Fibroblast of peridontal ligament (primary cell): ENCODE measurements at regions not wholly inside any gene's neighbourhood (a gene's known extent, or its start where the extent isn't known, plus 50 kb on each side); places are given as distances from the start of the nearest gene placed in this dataset.
"Not testable (repeated sequence)": the region's sequence is repeated elsewhere in the genome, so short reads cannot be mapped to it uniquely, and the experiment has no call there.

Experiments used
- DNase-seq: peaks from one replicate; pipeline ENCODE4 v3.0.0-alpha.2; 2010; ENCODE audit errors: extremely low read depth

DNA sequence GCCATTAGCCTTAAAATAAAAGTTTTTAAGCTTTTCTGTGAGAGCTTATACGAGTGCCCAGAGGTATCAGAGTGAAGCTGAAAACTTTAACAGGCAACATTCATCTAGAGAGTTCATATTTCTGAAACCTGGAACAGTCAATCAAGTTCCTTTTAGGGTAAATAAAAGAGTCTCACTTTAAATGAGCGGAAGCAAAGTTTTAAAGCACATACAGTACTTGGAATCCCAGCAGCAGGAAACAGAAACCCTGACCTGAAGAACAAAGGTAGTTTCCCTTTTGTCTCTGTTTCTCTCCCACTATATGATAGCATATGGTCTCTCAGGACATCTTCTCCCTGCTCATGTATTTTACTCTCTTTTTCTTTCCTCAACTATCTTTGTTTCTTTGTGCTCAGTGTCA, 153.0 kb downstream of the ASB9 start:
- no peak for DNase-seq

DNA sequence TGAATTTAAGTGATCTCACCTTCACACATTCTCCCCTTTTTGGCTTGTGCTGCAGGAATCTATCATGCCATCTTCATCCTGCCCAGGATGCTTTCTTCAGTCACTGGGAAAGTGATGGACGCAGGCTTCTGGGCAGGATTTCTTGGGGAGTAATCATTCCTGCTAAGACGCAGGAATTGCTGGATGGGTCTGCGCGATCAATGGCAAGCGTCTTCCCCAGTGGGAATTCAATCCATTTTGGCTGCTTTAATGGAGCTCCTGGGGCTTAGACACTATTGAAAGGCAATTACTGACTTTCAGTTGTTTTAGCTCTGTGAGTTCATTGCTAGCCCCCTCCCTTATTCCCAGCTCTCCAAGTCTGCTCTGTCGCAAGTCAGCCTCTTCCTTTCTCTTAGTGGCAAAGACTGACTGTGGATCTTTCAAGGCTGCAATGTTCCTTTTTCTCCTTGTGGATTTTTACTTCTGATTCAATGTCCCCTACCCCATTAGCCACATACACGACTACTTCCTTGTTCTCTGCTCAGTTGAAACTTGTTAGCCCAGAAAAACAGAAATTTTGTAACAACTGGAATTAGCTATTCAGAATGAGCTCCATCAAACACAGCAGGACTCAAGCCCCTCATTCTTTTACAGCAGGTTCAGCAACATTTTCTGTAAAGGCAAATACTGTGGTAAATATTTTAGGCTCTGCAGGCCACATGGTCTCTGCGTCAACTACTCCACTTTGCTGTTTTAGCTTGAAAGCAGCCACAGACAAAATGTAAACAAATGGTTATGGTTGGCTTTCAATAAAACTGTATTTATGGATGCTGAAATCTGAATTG, 154.9 kb downstream of the ASB9 start:
- DNase-seq: no peak

DNA sequence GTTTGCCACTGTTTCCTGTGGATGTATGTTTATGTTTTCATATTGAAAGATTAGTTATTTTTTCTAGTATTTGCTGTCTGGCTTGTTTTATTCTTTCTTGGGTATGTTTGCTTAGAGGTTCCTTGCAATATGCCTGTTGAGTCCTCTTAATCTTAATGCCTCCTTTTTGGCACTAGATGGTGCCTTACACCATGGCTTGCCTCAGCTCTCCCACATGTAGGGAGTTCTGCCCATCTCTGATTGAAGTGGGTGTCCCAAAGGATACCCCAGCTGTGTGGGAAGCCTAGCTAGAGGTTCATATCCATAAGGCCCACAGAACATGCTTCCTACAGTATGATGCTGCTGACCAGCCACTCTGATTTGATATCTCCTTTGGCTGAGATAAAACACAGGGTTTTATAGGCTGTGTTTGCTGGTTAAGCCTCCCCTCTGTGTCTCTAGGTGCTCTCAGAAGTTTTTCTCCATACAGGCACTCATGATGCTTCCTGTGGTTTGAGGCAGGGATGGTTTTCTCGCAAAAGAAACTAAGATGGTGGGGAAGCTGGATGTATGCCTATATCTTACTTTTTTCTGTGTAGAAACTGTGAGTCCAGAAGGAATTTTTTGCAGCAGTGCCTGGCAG, 162.4 kb downstream of the ASB9 start:
- no peak for DNase-seq

DNA sequence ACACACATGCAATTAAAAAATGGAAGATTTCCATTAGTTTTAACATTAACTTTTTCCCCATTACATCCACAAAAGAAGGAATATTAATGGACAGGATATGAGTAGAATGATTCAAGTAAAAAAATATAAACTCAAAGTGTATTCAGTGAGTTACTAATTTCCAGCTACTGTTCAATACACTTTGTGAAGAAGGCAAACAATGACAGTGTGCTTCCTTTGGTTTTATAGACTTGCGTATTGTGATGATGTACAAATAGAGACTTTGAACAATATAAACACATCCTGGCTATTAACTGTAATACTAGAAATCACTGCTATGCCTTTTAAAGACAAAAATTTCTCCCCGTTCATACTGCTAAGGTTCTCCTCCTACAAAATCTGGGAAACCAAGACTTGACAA, 171.4 kb downstream of the ASB9 start:
- no peak for DNase-seq

DNA sequence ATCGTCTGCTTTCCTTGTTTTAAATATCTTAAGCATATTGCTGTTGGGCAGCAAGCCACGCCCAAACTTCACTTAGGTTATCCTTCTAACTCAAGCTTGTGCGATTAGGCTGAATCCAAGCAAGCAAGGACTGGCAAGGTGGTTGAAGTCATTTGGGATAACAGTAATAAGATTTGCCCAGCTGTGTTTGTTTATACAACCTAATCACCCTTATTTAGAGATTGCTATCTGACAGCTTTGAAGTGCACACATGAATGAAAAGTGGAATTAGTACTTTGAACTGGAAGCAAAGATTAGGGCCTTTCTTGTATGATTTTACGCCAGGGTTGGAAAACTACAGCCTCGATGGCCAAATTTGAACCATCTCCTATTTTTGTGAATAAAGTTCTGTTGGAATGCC, 182.1 kb downstream of the ASB9 start:
- DNase-seq: no peak

DNA sequence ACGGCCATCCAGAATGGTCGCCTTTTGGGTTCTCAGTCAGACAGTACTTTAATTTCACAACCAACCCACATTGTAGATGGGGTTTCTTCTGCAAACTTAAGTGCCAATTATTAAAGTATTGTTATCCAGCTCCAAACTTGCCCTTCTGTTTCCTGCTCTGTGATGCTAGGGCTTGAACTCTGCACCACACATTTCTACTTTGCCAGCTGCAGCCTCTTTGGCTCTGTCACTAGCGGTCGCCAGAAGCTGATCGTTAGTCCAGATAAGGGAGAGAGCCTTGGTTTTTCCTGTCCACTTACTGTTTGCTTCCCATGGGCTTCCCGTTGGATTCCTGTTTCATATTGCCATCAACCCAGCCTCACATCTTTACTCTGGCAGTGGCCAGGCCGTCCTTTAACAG, 196.6 kb downstream of the ASB9 start:
- DNase-seq: no peak

DNA sequence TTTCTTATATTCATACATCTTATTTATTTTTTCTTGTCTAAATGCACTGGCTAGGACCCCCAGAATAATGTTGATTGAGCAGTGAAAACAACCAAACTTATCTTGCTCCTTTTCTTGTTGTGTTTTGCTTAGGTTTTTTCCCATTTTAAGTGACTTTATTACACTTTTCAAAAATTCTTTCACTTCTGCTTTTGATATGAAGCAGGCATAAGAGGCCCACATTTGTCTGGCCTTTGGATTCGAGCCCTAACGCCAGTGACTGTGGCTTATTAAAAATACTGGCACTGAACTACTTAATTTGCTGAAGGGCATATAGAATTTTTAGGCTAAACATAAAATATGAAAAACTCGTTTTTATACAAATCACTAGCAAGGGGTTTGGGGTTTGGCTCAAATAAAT, 197.0 kb downstream of the ASB9 start:
- no peak for DNase-seq

DNA sequence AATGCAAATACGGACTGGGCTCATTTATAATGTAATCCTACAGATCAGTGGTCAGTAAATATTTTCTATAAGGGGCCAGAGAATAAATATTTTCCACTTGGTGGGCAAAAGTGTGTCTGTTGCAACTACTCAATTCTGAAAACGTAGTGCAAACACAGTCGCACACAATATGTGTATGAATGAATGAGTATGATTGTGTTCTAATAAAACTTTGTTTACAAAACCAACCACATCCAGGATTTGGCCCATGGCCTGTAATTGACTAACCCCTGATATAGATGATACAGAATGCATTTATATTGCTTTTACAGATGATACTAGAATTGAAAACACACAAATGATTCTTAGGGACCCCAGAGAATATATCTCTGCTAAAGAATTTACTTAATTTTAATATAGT, 197.6 kb downstream of the ASB9 start:
- no peak for DNase-seq

DNA sequence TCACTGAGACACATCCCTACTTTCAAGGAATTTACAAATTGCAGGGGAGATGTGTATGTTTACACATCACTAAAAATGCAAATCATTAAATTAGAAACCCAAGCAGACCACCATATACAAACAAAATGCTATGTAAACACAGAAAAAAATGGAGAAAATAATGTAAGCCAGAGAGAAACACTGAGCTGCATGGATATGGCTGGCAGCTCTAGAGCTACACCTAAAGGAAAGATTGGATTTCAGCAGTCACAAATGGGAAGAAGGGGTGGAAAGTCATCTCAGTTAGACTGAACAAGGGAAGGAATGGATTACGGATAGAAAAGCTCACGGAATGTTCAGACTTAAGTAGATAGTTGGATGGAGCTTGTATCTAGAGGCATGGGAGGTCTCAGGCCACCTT, 186.3 kb downstream of the MOSPD2 start:
- no peak for DNase-seq

DNA sequence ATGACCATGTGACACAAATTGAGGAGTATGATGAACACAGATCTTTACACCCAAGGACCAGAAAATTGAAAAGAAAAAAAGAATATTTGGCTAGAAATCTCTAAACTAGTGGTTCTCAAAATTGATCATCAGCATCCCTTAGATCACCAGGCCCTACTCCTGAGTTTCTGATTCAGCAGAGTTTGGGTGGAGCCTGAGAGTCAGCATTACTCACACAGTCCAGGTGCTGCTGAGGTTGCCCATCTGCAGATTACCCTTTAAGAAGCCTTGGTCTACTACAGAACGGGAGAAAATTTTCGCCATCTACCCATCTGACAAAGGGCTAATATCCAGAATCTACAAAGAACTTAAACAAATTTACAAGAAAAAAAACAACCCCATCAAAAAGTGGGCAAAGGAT, 182.8 kb downstream of the MOSPD2 start:
- no peak for DNase-seq

DNA sequence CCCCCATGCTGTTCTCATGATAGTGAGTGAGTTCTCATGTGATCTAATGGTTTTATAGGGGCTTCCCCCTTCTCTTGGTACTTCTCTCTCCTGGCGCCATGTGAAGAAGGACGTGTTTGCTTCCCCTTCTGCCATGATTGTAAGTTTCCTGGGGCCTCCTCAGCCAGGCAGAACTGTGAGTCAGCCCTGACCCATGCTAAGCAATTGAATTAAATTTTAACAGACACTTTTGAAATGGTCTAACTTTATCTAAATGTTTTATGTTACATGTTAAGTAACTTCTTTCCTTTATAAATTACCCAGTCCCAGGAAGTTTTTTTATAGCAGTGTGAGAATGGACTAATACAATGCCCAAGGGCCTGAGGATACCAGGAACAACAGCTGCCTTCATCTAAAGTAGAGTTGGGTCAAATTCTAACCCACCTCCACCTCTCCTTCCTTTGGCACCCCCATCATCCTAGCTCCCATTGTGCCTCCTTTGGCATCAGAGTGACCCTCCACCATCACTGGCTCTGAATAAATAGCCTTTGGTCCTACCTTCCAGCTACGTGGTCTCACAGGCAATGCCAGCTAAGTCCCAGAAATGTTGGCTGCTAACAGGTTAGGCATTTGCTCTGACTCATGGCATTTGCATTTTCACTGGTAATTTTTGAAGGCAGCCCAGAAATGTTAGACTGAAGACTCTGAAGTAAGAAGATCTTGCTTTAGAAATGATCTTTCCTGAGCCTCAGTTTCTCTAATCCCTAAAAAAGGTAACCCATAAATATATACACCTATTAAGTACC, 182.1 kb downstream of the MOSPD2 start:
- no peak for DNase-seq

DNA sequence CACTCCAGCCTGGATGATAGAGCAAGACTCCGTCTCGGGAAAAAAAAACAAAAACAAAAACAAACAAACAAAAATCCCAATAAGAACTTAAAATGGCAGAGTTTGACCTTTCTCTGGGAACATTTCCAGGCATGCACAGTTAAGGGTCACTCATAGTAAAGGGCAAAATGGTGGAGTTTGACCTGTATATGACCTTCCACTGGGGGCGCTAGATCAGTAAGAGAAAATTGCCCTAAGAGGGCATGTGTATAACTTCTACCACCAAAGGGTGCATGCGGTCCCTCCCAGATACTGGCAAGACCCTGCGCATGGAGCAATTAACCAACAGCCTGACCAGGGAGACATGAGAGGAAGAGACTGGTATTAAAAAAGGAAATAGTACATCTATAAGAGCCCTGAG, 177.2 kb downstream of the MOSPD2 start:
- no peak for DNase-seq

DNA sequence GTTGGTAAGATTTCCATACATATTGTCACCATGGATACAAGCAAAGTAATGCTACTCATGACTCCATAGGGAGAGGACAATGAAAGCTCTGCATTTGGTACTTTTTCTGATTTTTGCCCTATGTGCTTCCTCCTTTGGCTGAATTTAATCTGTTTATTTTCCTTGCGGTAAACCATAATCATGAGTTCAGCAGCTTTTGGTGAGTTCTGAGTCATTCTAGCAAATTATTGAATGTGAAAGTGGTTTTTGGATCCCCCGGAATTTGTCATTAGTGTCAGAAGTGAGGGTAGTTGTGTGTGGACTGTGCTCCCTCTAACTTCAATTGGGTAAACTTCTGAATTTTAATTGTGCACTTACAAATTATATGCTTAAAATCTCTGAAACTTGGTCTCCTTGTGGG, 170.3 kb downstream of the MOSPD2 start:
- DNase-seq: no peak

DNA sequence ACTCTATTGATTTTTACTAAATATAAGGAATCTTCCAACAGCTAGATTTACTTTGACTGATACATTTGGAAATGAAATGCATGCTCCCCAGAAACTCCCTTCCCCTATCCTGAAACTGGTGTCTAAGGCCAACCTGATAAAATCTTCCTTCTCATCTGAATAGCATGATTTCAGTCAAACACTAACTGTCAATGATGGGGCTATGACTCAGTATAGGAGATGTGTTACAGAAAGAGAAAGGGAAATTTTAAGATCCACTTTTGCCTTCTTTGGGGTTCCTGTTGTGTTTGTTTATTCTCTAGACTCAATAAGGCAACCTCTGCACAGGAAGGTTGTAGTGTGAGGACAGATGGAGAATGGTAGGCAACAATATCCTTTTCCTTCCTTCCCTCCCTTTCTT, 160.7 kb downstream of the MOSPD2 start:
- no peak for DNase-seq

DNA sequence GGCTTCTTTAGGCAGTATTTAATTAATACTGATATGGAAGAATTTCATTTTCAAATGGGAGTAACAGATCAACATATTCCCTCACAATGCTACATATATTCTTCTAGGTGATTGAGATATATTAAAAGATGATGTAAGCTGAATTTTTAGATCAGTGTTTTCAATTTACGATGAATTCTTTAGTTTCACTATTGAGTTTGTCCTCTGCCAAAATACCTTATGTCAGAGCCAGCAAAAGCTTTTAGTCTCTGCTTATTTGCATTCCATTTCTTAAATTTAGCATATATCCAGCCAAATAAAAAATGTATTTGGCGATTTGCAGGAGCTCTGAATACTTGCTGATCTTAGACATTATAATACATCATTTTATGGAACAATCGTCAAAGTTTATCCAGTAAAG, 144.3 kb downstream of the MOSPD2 start:
- no peak for DNase-seq

DNA sequence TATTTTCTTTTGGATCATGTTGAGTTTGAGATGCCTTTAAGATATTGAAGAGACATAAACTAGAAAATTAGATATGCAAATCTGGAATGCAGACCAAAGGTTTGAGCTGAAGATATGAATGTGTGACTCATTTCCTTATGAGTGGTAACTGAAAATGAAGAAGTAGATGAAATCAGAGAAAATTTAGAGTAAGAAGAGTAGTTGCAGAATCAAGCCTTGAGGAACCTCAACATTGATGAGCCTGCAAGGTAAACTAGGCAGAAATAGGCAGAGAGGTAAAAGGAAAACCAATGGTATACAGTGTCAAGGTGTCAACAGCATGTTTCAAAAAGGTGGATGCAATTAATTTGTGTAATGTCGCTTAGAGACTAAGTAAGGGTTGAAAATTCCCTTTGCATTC, 142.8 kb downstream of the MOSPD2 start:
- DNase-seq: no peak

DNA sequence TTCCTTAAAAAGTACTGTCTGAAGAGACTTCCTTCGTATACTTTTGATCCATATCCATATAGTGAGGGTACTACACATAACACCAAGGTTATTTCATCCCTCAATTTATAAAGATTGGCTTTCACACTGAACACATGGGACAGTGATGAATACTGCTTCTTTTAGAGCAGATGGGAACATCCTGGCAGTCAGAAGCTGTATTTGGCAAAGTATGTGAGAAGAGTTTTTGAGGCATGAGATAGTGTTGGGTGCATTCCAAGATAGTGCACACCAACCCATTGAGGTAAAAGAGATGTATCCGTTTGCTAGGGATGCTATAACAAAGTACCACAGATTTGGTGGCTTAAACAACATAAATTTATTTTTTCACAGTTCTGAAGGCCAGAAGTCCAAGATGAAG, 141.1 kb downstream of the MOSPD2 start:
- no peak for DNase-seq

DNA sequence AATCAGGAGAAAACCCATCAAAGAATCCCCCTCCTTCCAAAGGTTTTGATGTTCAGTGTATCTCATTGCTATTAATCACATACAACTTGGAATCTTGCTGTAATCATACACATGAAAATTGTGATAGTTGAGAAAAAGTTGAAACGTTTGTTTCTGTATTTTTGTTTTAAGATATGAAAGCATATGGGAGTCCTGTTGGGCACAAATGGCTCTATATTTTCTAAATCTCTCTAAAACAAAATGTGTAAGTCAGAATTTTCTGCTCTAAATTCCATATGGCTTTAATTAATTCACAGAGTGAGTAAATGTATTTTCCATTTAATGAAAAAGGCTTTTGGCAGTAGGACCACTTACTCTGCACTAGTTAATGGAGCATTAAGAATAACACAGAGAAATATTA, 140.2 kb downstream of the MOSPD2 start:
- DNase-seq: no peak

DNA sequence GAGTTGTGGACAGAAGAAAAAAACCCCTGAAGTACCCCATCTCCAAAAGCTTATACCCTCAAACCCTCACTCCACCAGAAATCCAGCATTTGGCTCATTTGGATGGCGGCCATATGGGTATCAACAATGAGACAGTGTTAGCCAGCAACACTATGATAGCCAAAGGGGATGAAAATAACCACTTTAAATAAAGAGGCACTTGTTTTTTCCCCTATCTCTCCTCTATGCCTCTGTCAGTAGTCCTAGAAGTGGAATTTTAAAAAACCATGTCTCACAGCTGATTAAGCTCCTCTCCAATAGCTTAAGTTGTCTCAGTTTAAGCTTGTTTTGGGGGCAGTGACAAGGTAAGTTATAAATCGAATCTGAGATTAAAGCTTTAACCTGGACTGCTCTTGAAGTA, 124.0 kb downstream of the MOSPD2 start:
- DNase-seq: no peak

DNA sequence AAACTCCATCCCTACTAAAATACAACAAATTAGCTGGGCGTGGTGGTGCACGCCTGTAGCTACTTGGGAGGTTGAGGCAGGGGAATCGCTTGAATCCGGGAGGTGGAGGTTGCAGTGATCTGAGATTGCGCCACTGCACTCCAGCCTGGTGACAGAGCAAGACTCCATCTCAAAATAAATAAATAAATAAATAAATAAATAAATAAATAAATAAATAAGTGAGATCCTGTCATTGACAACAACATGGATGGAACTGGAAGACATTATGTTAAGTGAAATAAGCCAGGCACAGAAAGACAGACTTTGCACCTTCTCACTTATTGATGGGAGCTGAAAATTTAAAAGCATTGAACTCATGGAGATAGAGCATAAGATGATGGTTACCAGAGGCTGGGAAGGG, 111.2 kb downstream of the MOSPD2 start:
- not testable (repeated sequence) for DNase-seq
